ENCODE measurements at regions not wholly inside any gene's neighbourhood (a gene's known extent, or its start where the extent isn't known, plus 50 kb on each side); places are given as distances from the start of the nearest gene placed in this dataset.
A peak's percentile ranks its signal among the peaks of the same experiment; 100 is the strongest.

GRCh38 chr19:30174357-30174645 lies 197.9 kb upstream of the ZNF536 start:
- H3K4me3 ChIP-seq, result no peak overlapping the region
- FAIRE-seq (no peak), DNase-seq (ENCODE audit: low read depth in 1 of 2, low spot score in 1 of 2) (no peak), ATAC-seq (no peak)
- CTCF ChIA-PET, result interaction anchor here (1.1 kb wide), 1 partner anchor 9 kb away, joined by 4 read pairs; no protein-coding TSS in a partner anchor
- H3K9me3 ChIP-seq, result no peaks in the 10 kb centered on the region; the same call in 1 of the 3 replicates
- POLR2A ChIA-PET, result no interaction called here
- H3K4me2 ChIP-seq, result no peak overlapping the region
- no peaks in the 10 kb centered on the region for H3K4me1 ChIP-seq
- no peak for TF ChIP-seq GATA3 (IDR thresholded peaks at IDR 0.05; ENCODE audit: borderline replicate concordance)
- no peak for TF ChIP-seq NPAS2 (CRISPR knock-in tag; IDR thresholded peaks at IDR 0.05; ENCODE audit: borderline replicate concordance)
- TF ChIP-seq SREBF2 (IDR thresholded peaks at IDR 0.05), result no peak
- no peak for TF ChIP-seq TP53 (CRISPR knock-in tag; IDR thresholded peaks at IDR 0.05)
- no peak overlapping the region for H3K27ac ChIP-seq
- WGBS (ENCODE audit: missing lambda C conversion rate), result 17% methylated on average over 4 of the region's 4 CpGs

GRCh38 chr19:30174791-30175190 lies 197.4 kb upstream of the ZNF536 start:
- Histone ChIP-seq H3K27ac (no peak overlapping the region), H3K9me3 (no peaks in the 10 kb centered on the region; the same call in 2 of the 3 replicates), H3K4me3 (no peak overlapping the region), H3K4me1 (no peaks in the 10 kb centered on the region), H3K4me2 (no peak overlapping the region)
- peak; percentile 18 for FAIRE-seq
- no peak for DNase-seq (ENCODE audit: low read depth in 1 of 2, low spot score in 1 of 2)
- no peak for TF ChIP-seq CBX2 (IDR thresholded peaks at IDR 0.05; ENCODE audit: borderline replicate concordance, low read depth)
- TF ChIP-seq MYC (IDR thresholded peaks at IDR 0.05; ENCODE audit: borderline replicate concordance, low read length), result no peak
- TF ChIP-seq KDM1A (IDR thresholded peaks at IDR 0.05; ENCODE audit: low read depth), result no peak
- no peak for TF ChIP-seq POLR2A (IDR thresholded peaks at IDR 0.05; ENCODE audit: low read length)
- no peak for TF ChIP-seq NPAS2 (CRISPR knock-in tag; IDR thresholded peaks at IDR 0.05; ENCODE audit: borderline replicate concordance)
- no peak for TF ChIP-seq ZC3H11A (IDR thresholded peaks at IDR 0.05)
- TF ChIP-seq RARB (CRISPR knock-in tag; IDR thresholded peaks at IDR 0.05), result no peak
- TF ChIP-seq CTCF (IDR thresholded peaks at IDR 0.05), result no peak
- no peak for TF ChIP-seq HES2 (IDR thresholded peaks at IDR 0.05)
- TF ChIP-seq ATOH8 (CRISPR knock-in tag; IDR thresholded peaks at IDR 0.05; ENCODE audit: low read depth), result no peak
- no peak for TF ChIP-seq EP300 (IDR thresholded peaks at IDR 0.05)
- TF ChIP-seq EHMT2 (IDR thresholded peaks at IDR 0.05; ENCODE audit: low read depth), result no peak
- no peak for TF ChIP-seq ZNF302 (CRISPR knock-in tag; IDR thresholded peaks at IDR 0.05)
- no peak for TF ChIP-seq ELK1 (IDR thresholded peaks at IDR 0.05; ENCODE audit: low read depth, low read length)
- WGBS (ENCODE audit: missing lambda C conversion rate), result 44% methylated on average over 9 of the region's 9 CpGs
- no peak for ATAC-seq
- ChIA-PET POLR2A (no interaction called here), CTCF (interaction anchor here (1.1 kb wide), 1 partner anchor 8 kb away, joined by 4 read pairs; no protein-coding TSS in a partner anchor)

- ATAC-seq (no peak), FAIRE-seq (peak; percentile 80), DNase-seq (ENCODE audit: low read depth in 1 of 2, low spot score in 1 of 2) (no peak)
- TF ChIP-seq PBX3 (IDR thresholded peaks at IDR 0.05), result no peak
- TF ChIP-seq RCOR1 (IDR thresholded peaks at IDR 0.05; ENCODE audit: low read depth, low read length), result no peak
- no peak for TF ChIP-seq CBX2 (IDR thresholded peaks at IDR 0.05; ENCODE audit: borderline replicate concordance, low read depth)
- CTCF ChIA-PET, result no interaction called here
- WGBS (ENCODE audit: missing lambda C conversion rate), result 4% methylated on average over 3 of the region's 3 CpGs
- H3K4me1 ChIP-seq, result no peaks in the 10 kb centered on the region
- no peak overlapping the region for H3K4me2 ChIP-seq
- POLR2A ChIA-PET, result no interaction called here
- H3K4me3 ChIP-seq, result no peak overlapping the region
- no peak overlapping the region for H3K27ac ChIP-seq
- no peaks in the 10 kb centered on the region; the same call in 2 of the 3 replicates for H3K9me3 ChIP-seq
Measured at GRCh38 chr19:30175987-30176386, 196.2 kb upstream of the ZNF536 start.

All from A549 (cell line).